ENCODE measurements at regions not wholly inside any gene's neighbourhood (a gene's known extent, or its start where the extent isn't known, plus 50 kb on each side); places are given as distances from the start of the nearest gene placed in this dataset.

DNA sequence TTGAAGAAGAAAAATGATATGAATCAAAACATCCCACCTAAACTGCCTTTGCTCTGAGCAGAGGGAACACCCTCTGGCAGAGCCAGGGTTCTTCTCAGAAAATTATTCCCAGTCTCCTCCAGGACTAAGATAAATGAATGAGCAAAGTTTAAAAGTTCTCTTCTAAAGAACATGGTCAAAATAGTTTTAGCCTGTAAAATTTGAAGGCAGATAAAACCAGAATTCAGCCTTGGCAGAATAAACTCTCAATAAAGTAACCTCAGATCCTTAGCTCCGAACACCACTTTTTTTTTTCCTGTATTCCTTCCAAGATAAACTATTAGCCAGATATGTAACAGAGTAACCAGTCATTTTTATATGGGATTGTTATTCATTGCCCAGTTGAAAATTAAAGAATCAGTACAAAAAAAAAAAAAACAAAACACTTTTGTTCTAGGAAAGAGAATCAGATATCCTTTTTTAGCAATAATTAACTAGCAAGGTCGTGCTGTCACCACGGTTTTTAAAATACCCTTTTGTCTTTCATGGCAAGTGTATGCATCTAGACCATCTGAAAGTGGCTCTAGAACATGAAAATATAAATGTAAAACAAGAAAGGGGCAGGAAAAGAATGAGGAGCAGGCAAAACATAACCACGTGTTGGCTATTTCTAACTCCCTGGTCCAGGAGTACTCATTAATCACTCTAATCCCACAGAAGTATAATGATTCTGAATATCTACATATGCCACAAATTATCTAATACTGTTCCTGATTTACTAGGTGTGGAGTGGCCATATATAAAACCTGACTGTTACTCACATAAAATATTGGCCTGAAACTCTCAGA, 60.8 kb downstream of the CAPZA3 start:
- no peak for TF ChIP-seq CTCF (IDR thresholded peaks at IDR 0.05)
- TF ChIP-seq POLR2A (IDR thresholded peaks at IDR 0.05): no peak
